Peyer's patch (tissue), 4 donors: ENCODE measurements at regions not wholly inside any gene's neighbourhood (a gene's known extent, or its start where the extent isn't known, plus 50 kb on each side); places are given as distances from the start of the nearest gene placed in this dataset.

Experiments
- DNase-seq, 3 donors: peaks; one replicate each; pipeline ENCODE4 v3.0.0-alpha.2; 2017 to 2019
- H3K27ac ChIP-seq, 4 donors: fragments of 200-600 bp; sonication (generic); one replicate each; pipeline ENCODE4 v1.5.1; 2016 to 2019
- H3K27me3 ChIP-seq, 2 donors: fragments of 200-600 bp; sonication (generic); one replicate each; pipeline ENCODE4 v1.5.1; 2019
- H3K36me3 ChIP-seq, 3 donors: fragments of 200-600 bp; sonication (generic); one replicate each; pipeline ENCODE4 v1.5.1; 2016 to 2019
- H3K4me1 ChIP-seq, 4 donors: fragments of 200-600 bp; sonication (generic); one replicate each; pipeline ENCODE4 v1.5.1; 2016 to 2019
- H3K4me3 ChIP-seq, 4 donors: fragments of 200-600 bp; sonication (generic); 1 replicate in 3 of 4; 2 replicates in 1 of 4; pipeline ENCODE4 v1.5.1; 2016 to 2019; ENCODE audit warnings: mild to moderate bottlenecking in 1 of 4
- H3K9me3 ChIP-seq, 4 donors: fragments of 200-600 bp; sonication (generic); one replicate each; pipeline ENCODE4 v1.5.1; 2016 to 2019; ENCODE audit warnings: mild to moderate bottlenecking in 1 of 4
- CTCF ChIP-seq, 6 experiments: fragments of 450-650 bp in 4 of 6; fragments of 200-600 bp in 2 of 6; sonication (generic) in 1 of 6; IDR thresholded peaks; one replicate each; pipeline ENCODE4 v1.5.1; 2017 to 2019; ENCODE audit warnings: antibody characterized with exemption in 6 of 6, mild to moderate bottlenecking in 3 of 6, moderate library complexity in 1 of 6
- POLR2A ChIP-seq, 2 donors: fragments of 450-650 bp; IDR thresholded peaks; one replicate each; pipeline ENCODE4 v1.5.1; 2017; ENCODE audit warnings: antibody characterized with exemption in 2 of 2, mild to moderate bottlenecking in 2 of 2, moderate library complexity in 2 of 2

- Histone ChIP-seq H3K4me1 (no peaks in the 10 kb centered on the region), H3K4me3 (no peak overlapping the region), H3K27me3 (no peaks in the 10 kb centered on the region), H3K9me3 (no peaks in the 10 kb centered on the region), H3K27ac (no peak overlapping the region), H3K36me3 (no peaks in the 10 kb centered on the region)
- TF ChIP-seq CTCF (IDR thresholded peaks at IDR 0.05) (no peak), POLR2A (IDR thresholded peaks at IDR 0.05) (no peak)
- DNase-seq: no peak
Observed at GRCh38 chr21:15604413-15604812, 125.4 kb upstream of the USP25 start.

GRCh38 chr21:15614766-15615165 is 115.0 kb upstream of the USP25 start:
- Histone ChIP-seq H3K4me1 (no peaks in the 10 kb centered on the region), H3K4me3 (no peak overlapping the region), H3K36me3 (no peaks in the 10 kb centered on the region), H3K9me3 (no peaks in the 10 kb centered on the region), H3K27me3 (no peaks in the 10 kb centered on the region), H3K27ac (no peak overlapping the region)
- no peak for TF ChIP-seq POLR2A (IDR thresholded peaks at IDR 0.05)
- TF ChIP-seq CTCF (IDR thresholded peaks at IDR 0.05): no peak
- no peak for DNase-seq

GRCh38 chr21:15616864-15617574 is 112.8 kb upstream of the USP25 start:
- TF ChIP-seq POLR2A (IDR thresholded peaks at IDR 0.05) (no peak), CTCF (IDR thresholded peaks at IDR 0.05) (no peak)
- Histone ChIP-seq H3K27ac (no peak overlapping the region), H3K9me3 (no peaks in the 10 kb centered on the region), H3K36me3 (no peaks in the 10 kb centered on the region), H3K27me3 (no peaks in the 10 kb centered on the region), H3K4me1 (no peaks in the 10 kb centered on the region), H3K4me3 (no peak overlapping the region)
- DNase-seq: no peak

- Histone ChIP-seq H3K4me1 (no peaks in the 10 kb centered on the region), H3K9me3 (no peaks in the 10 kb centered on the region), H3K27ac (no peak overlapping the region), H3K27me3 (no peaks in the 10 kb centered on the region), H3K4me3 (no peak overlapping the region), H3K36me3 (no peaks in the 10 kb centered on the region)
- DNase-seq: no peak
- TF ChIP-seq CTCF (IDR thresholded peaks at IDR 0.05) (no peak), POLR2A (IDR thresholded peaks at IDR 0.05) (no peak)
Observed at GRCh38 chr21:15617964-15618363, 111.8 kb upstream of the USP25 start.

- Histone ChIP-seq H3K27me3 (no peaks in the 10 kb centered on the region), H3K9me3 (no peaks in the 10 kb centered on the region), H3K4me3 (no peak overlapping the region), H3K4me1 (no peaks in the 10 kb centered on the region), H3K27ac (no peak overlapping the region), H3K36me3 (no peaks in the 10 kb centered on the region)
- no peak for DNase-seq
- TF ChIP-seq CTCF (IDR thresholded peaks at IDR 0.05) (no peak), POLR2A (IDR thresholded peaks at IDR 0.05) (no peak)
Observed at GRCh38 chr21:15620892-15621291, 108.9 kb upstream of the USP25 start.

- Histone ChIP-seq H3K4me3 (no peak overlapping the region), H3K27me3 (no peaks in the 10 kb centered on the region), H3K36me3 (no peaks in the 10 kb centered on the region), H3K27ac (no peak overlapping the region), H3K9me3 (no peaks in the 10 kb centered on the region), H3K4me1 (no peaks in the 10 kb centered on the region)
- TF ChIP-seq POLR2A (IDR thresholded peaks at IDR 0.05): no peak
- no peak for TF ChIP-seq CTCF (IDR thresholded peaks at IDR 0.05)
- no peak for DNase-seq
Observed at GRCh38 chr21:15624646-15625045, 105.1 kb upstream of the USP25 start.
